PC-9 (cell line): ENCODE measurements at regions not wholly inside any gene's neighbourhood (a gene's known extent, or its start where the extent isn't known, plus 50 kb on each side); places are given as distances from the start of the nearest gene placed in this dataset.

ENCODE experiments used
- CTCF ChIP-seq: fragments of 200-600 bp; sonication (generic); conservative IDR thresholded peaks from 2 replicates; pipeline ENCODE4 v1.6.1; 2017; ENCODE audit warnings: mixed run types, antibody characterized with exemption, mild to moderate bottlenecking, moderate library complexity
- EZH2 ChIP-seq: fragments of 200-600 bp; sonication (generic); IDR thresholded peaks from 2 replicates; pipeline ENCODE4 v1.8.0; 2017; ENCODE audit warnings: antibody characterized with exemption, low read depth

- TF ChIP-seq CTCF (no peak), EZH2 (no peak)
Observed at GRCh38 chr1:217012659-217013058, 289.4 kb upstream of the ESRRG start.
